ENCODE measurements at regions not wholly inside any gene's neighbourhood (a gene's known extent, or its start where the extent isn't known, plus 50 kb on each side); places are given as distances from the start of the nearest gene placed in this dataset.
"Not testable (repeated sequence)": the region's sequence is repeated elsewhere in the genome, so short reads cannot be mapped to it uniquely, and the experiment has no call there.

- no peak for ATAC-seq
- Histone ChIP-seq H3K36me3 (no peaks in the 10 kb centered on the region), H3K4me3 (no peak overlapping the region), H3K4me1 (no peaks in the 10 kb centered on the region), H3K9me3 (peaks cover 0 to 10% (median 0%) of the 10 kb centered on the region in 3 donors), H3K27ac (no peak overlapping the region), H3K27me3 (peaks cover 5% of the 10 kb centered on the region)
- TF ChIP-seq EP300 (IDR thresholded peaks at IDR 0.05) = no peak
- no peak for TF ChIP-seq POLR2AphosphoS5 (IDR thresholded peaks at IDR 0.05)
- TF ChIP-seq CTCF (IDR thresholded peaks at IDR 0.05) = no peak
- no peak for TF ChIP-seq POLR2A (IDR thresholded peaks at IDR 0.05)
- 44 to 70% methylated on average over 2 to 3 of the region's 3 CpGs for WGBS, 2 donors (ENCODE audit: low coverage in 1 of 2)
These were observed 101.0 kb upstream of the ZC3H12A start for GRCh38 chr1:37373413-37373812.

- 10% methylated on average over 2 of the region's 9 CpGs; no CpG with 5 or more reads in 1 of the 2 donors for WGBS, 2 donors (ENCODE audit: low coverage in 1 of 2)
- Histone ChIP-seq H3K9me3 (peaks cover 0 to 10% (median 0%) of the 10 kb centered on the region in 3 donors), H3K27me3 (peaks cover 44% of the 10 kb centered on the region)
- not testable (repeated sequence) for ATAC-seq, H3K4me3 ChIP-seq, H3K27ac ChIP-seq, H3K4me1 ChIP-seq, H3K36me3 ChIP-seq
These were observed 93.8 kb upstream of the ZC3H12A start for GRCh38 chr1:37380546-37380945.

GRCh38 chr1:37387854-37388253 is 86.5 kb upstream of the ZC3H12A start:
- Histone ChIP-seq H3K36me3 (no peaks in the 10 kb centered on the region), H3K27ac (no peak overlapping the region), H3K4me3 (no peak overlapping the region), H3K9me3 (no peaks in the 10 kb centered on the region), H3K4me1 (no peaks in the 10 kb centered on the region), H3K27me3 (peaks cover 71% of the 10 kb centered on the region)
- 90% methylated on average over 2 of the region's 5 CpGs; no CpG with 5 or more reads in 1 of the 2 donors for WGBS, 2 donors (ENCODE audit: low coverage in 1 of 2)
- TF ChIP-seq CTCF (IDR thresholded peaks at IDR 0.05) = no peak
- TF ChIP-seq POLR2A (IDR thresholded peaks at IDR 0.05) = no peak
- no peak for TF ChIP-seq POLR2AphosphoS5 (IDR thresholded peaks at IDR 0.05)
- TF ChIP-seq EP300 (IDR thresholded peaks at IDR 0.05) = no peak
- ATAC-seq = no peak

- peaks cover 79% of the 10 kb centered on the region for H3K27me3 ChIP-seq
- WGBS, 2 donors (ENCODE audit: low coverage in 1 of 2) = 72 to 81% methylated on average over 3 to 6 of the region's 6 CpGs
- no peak for ATAC-seq
These were observed 85.1 kb upstream of the ZC3H12A start for GRCh38 chr1:37389327-37389726.

GRCh38 chr1:37391211-37392011 is 83.0 kb upstream of the ZC3H12A start:
- WGBS, 2 donors (ENCODE audit: low coverage in 1 of 2) = 12% methylated on average over 4 to 9 of the region's 11 CpGs
- H3K27me3 ChIP-seq = peaks cover 82% of the 10 kb centered on the region

More at GRCh38 chr1:37389327-37389726, 85.1 kb upstream of the ZC3H12A start:
- H3K4me3 ChIP-seq = no peak overlapping the region
- TF ChIP-seq EP300 (IDR thresholded peaks at IDR 0.05) (no peak), POLR2AphosphoS5 (IDR thresholded peaks at IDR 0.05) (no peak), POLR2A (IDR thresholded peaks at IDR 0.05) (no peak), CTCF (IDR thresholded peaks at IDR 0.05) (no peak)
- no peak overlapping the region for H3K27ac ChIP-seq
- H3K4me1 ChIP-seq = no peaks in the 10 kb centered on the region
- H3K36me3 ChIP-seq = no peaks in the 10 kb centered on the region
- no peaks in the 10 kb centered on the region for H3K9me3 ChIP-seq

More at GRCh38 chr1:37391211-37392011, 83.0 kb upstream of the ZC3H12A start:
- no peak for ATAC-seq
- TF ChIP-seq EP300 (IDR thresholded peaks at IDR 0.05) = no peak
- no peak for TF ChIP-seq POLR2AphosphoS5 (IDR thresholded peaks at IDR 0.05)
- no peak for TF ChIP-seq CTCF (IDR thresholded peaks at IDR 0.05)
- TF ChIP-seq POLR2A (IDR thresholded peaks at IDR 0.05) = no peak
- Histone ChIP-seq H3K4me1 (no peaks in the 10 kb centered on the region), H3K9me3 (no peaks in the 10 kb centered on the region), H3K27ac (no peak overlapping the region), H3K4me3 (no peak overlapping the region), H3K36me3 (no peaks in the 10 kb centered on the region)
